ENCODE measurements at regions not wholly inside any gene's neighbourhood (a gene's known extent, or its start where the extent isn't known, plus 50 kb on each side); places are given as distances from the start of the nearest gene placed in this dataset.

DNA sequence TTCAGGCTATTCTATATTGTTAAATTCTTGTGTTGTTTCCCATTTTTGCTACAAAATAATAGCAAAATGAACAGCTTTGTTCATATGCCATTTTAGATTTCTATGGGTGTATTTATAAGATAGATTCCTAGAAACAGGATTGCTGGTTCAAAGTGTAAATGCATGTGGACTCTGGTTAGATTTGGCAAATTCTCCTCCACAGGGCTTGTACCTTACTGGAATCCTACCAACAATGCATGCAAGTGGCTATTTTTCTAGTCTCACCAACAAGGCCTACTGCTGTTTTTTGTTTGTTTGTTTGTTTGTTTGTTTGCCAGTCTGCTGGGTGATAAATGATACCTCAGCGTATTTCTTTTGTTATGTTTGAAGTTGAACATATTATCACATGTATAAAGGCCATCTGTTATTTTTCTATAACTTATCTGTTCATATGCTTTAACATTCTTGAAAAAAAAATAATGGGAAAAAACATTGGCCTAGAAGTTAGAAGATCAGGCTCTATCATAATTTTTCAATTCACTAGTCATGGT lies 87.1 kb upstream of the AHR start:
- Histone ChIP-seq H3K27me3 (no peaks in the 10 kb centered on the region), H3K4me3 (no peak overlapping the region), H3K27ac (no peak overlapping the region), H3K9me3 (ENCODE audit: low read depth) (peaks cover 3% of the 10 kb centered on the region), H3K4me1 (ENCODE audit: low read depth) (no peaks in the 10 kb centered on the region), H3K36me3 (no peaks in the 10 kb centered on the region)
- TF ChIP-seq CTCF (IDR thresholded peaks at IDR 0.05; ENCODE audit: low read depth, low read length): no peak
- DNase-seq (ENCODE audit: low read depth in 1 of 2, low spot score in 1 of 2): no peak

GRCh38 chr7:17212188-17212587 lies 86.3 kb upstream of the AHR start:
- no peak for DNase-seq (ENCODE audit: low read depth in 1 of 2, low spot score in 1 of 2)
- no peak for TF ChIP-seq CTCF (IDR thresholded peaks at IDR 0.05; ENCODE audit: low read depth, low read length)

GRCh38 chr7:17227766-17228490 lies 70.5 kb upstream of the AHR start:
- H3K36me3 ChIP-seq: no peaks in the 10 kb centered on the region
- DNase-seq (ENCODE audit: low read depth in 1 of 2, low spot score in 1 of 2): peak in 1 of 2 donors; percentile 32
- no peak for TF ChIP-seq CTCF (IDR thresholded peaks at IDR 0.05; ENCODE audit: low read depth, low read length)
- no peaks in the 10 kb centered on the region for H3K9me3 ChIP-seq (ENCODE audit: low read depth)
- H3K4me1 ChIP-seq (ENCODE audit: low read depth): no peaks in the 10 kb centered on the region
- no peaks in the 10 kb centered on the region for H3K27me3 ChIP-seq
- no peak overlapping the region for H3K27ac ChIP-seq
- no peak overlapping the region for H3K4me3 ChIP-seq

More at GRCh38 chr7:17212188-17212587, 86.3 kb upstream of the AHR start:
- H3K9me3 ChIP-seq (ENCODE audit: low read depth): peaks cover 3% of the 10 kb centered on the region
- H3K4me1 ChIP-seq (ENCODE audit: low read depth): no peaks in the 10 kb centered on the region
- H3K27me3 ChIP-seq: no peaks in the 10 kb centered on the region
- H3K27ac ChIP-seq: no peak overlapping the region
- H3K4me3 ChIP-seq: no peak overlapping the region
- H3K36me3 ChIP-seq: no peaks in the 10 kb centered on the region

GRCh38 chr7:17229228-17229627 lies 69.2 kb upstream of the AHR start:
- no peaks in the 10 kb centered on the region for H3K4me1 ChIP-seq (ENCODE audit: low read depth)
- DNase-seq (ENCODE audit: low read depth in 1 of 2, low spot score in 1 of 2): no peak
- H3K9me3 ChIP-seq (ENCODE audit: low read depth): no peaks in the 10 kb centered on the region
- no peak for TF ChIP-seq CTCF (IDR thresholded peaks at IDR 0.05; ENCODE audit: low read depth, low read length)
- no peak overlapping the region for H3K27ac ChIP-seq
- no peaks in the 10 kb centered on the region for H3K36me3 ChIP-seq
- no peak overlapping the region for H3K4me3 ChIP-seq
- no peaks in the 10 kb centered on the region for H3K27me3 ChIP-seq

DNA sequence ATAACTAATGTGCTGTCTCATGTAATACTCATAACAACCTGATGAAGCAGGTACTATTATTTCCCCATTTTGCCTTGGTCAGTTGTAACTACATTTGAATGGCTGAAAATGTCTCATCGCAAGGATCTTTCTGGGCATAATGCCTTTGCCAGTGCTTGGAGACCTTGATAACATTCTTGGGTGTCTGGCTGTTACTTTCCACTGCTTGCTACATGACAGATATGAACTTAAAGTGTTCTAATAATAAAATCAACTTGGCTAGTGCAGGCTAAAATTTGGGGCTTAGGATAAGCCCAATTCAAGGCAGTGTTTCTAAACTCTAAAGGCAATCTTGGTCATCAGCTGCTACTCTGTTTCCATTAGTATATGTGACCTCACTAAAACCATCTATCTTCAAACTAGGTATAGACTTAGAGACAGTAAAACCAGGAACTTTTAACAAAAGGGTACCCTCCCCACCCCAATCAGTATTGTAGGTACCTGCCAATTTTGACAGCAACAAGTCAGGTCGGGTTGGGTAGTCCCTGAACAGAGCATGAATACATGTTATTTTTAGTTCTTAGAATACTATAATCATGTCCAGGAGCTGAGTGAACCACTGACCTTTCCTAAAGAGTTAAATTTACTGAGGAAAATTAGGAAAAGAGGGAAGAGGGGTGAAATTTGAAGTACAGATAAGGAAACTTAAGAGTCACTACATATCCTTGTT lies 68.2 kb upstream of the AHR start:
- no peak overlapping the region for H3K27ac ChIP-seq
- no peaks in the 10 kb centered on the region for H3K27me3 ChIP-seq
- no peak for DNase-seq (ENCODE audit: low read depth in 1 of 2, low spot score in 1 of 2)
- H3K9me3 ChIP-seq (ENCODE audit: low read depth): no peaks in the 10 kb centered on the region
- H3K36me3 ChIP-seq: no peaks in the 10 kb centered on the region
- H3K4me3 ChIP-seq: no peak overlapping the region
- no peaks in the 10 kb centered on the region for H3K4me1 ChIP-seq (ENCODE audit: low read depth)
- TF ChIP-seq CTCF (IDR thresholded peaks at IDR 0.05; ENCODE audit: low read depth, low read length): no peak

Data from cardiac muscle cell (in vitro differentiated cells and primary cell).